ENCODE measurements at regions not wholly inside any gene's neighbourhood (a gene's known extent, or its start where the extent isn't known, plus 50 kb on each side); places are given as distances from the start of the nearest gene placed in this dataset.

DNA sequence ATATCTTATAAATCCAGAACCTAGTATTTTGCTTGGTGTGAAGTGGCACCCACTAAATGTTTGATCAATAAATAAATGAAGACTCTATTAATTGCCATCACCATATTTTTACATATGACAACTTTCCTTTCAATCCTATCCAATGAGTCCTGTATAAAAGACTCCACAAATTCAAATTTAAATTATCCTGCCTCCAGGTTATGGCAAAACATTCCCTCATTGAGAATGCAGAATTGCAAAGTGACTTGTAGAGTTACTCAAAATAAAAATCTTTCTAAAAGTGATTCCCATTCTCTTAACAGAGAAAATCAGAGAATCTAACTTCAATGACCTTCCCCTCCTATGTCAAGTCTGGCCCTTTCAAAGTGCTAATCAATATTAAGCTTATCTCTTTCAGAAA lies 236.8 kb downstream of the GRB14 start:
- no peaks in the 10 kb centered on the region for H3K27me3 ChIP-seq (replicated peaks in 1 of 7)
- TF ChIP-seq POLR2A (IDR thresholded peaks at IDR 0.05) (no peak), POLR2AphosphoS5 (IDR thresholded peaks at IDR 0.05) (no peak)
- TF ChIP-seq, protein P1, sequence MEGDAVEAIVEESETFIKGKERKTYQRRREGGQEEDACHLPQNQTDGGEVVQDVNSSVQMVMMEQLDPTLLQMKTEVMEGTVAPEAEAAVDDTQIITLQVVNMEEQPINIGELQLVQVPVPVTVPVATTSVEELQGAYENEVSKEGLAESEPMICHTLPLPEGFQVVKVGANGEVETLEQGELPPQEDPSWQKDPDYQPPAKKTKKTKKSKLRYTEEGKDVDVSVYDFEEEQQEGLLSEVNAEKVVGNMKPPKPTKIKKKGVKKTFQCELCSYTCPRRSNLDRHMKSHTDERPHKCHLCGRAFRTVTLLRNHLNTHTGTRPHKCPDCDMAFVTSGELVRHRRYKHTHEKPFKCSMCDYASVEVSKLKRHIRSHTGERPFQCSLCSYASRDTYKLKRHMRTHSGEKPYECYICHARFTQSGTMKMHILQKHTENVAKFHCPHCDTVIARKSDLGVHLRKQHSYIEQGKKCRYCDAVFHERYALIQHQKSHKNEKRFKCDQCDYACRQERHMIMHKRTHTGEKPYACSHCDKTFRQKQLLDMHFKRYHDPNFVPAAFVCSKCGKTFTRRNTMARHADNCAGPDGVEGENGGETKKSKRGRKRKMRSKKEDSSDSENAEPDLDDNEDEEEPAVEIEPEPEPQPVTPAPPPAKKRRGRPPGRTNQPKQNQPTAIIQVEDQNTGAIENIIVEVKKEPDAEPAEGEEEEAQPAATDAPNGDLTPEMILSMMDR (IDR thresholded peaks at IDR 0.05 in 8 of 11, conservative IDR thresholded peaks at IDR 0.05 in 3 of 11): no peak
- no peak overlapping the region for H3K4me3 ChIP-seq
- no peaks in the 10 kb centered on the region for H3K36me3 ChIP-seq
- DNase-seq: no peak
- H3K4me1 ChIP-seq: no peaks in the 10 kb centered on the region
- intact Hi-C loops (cut with DNase I; ENCODE audit: low total_unique reads): no loop called here
- H3K27ac ChIP-seq: no peak overlapping the region
- no peaks in the 10 kb centered on the region for H3K9me3 ChIP-seq

DNA sequence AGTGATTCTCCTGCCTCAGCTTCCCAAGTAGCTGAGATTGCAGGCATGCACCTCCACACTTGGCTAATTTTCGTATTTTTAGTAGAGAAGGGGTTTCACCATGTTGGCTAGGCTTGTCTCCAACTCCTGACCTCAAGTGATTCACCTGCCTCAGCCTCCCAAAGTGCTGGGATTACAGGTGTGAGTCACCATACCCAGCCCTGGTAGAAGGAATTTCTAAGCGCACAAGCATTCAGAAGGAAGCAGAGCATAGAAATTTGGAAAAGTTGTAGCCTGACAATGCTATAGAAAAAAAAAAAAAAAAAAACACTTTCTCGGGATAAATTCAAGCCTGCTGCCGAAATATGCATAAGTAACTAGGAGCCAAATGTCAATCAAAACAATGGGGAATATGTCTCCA lies 249.4 kb downstream of the GRB14 start:
- H3K4me3 ChIP-seq: no peak overlapping the region
- H3K4me1 ChIP-seq: no peaks in the 10 kb centered on the region
- no peak for DNase-seq
- TF ChIP-seq, protein P1 (IDR thresholded peaks at IDR 0.05 in 8 of 11, conservative IDR thresholded peaks at IDR 0.05 in 3 of 11): no peak
- TF ChIP-seq POLR2AphosphoS5 (IDR thresholded peaks at IDR 0.05) (no peak), POLR2A (IDR thresholded peaks at IDR 0.05) (no peak)
- WGBS, 5 donors: 74 to 88% (median 77%) methylated on average over 4 of the region's 4 CpGs
- H3K36me3 ChIP-seq: no peaks in the 10 kb centered on the region
- peaks cover 0 to 23% (median 11%) of the 10 kb centered on the region in 8 donors for H3K9me3 ChIP-seq
- intact Hi-C loops (cut with DNase I; ENCODE audit: low total_unique reads): no loop called here
- no peaks in the 10 kb centered on the region for H3K27me3 ChIP-seq (replicated peaks in 1 of 7)
- no peak overlapping the region for H3K27ac ChIP-seq

DNA sequence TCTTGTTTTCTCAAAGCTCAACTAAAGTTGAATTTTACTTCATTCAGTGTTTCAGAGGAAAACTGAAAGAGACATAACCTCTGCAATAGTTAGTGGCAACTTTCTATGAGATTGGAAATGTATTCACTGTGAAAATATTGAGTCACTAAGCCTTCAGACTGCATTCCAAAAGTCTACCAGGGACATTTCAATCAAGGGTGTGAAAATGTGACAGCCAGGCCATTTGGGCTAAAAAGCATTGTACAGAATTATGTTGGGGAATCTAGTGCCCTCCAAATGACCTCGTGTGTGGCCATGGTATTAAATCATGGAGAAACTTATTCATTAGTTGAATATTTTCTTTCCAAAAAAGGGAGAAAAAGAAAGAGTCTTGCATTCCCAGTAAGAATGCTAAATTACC lies 251.9 kb downstream of the GRB14 start:
- WGBS, 5 donors: 44 to 79% (median 52%) methylated on average over 1 of the region's 1 CpG
- Histone ChIP-seq H3K27ac (no peak overlapping the region), H3K4me1 (no peaks in the 10 kb centered on the region), H3K4me3 (no peak overlapping the region), H3K36me3 (no peaks in the 10 kb centered on the region), H3K9me3 (peaks cover 0 to 23% (median 11%) of the 10 kb centered on the region in 8 donors), H3K27me3 (replicated peaks in 1 of 7) (no peaks in the 10 kb centered on the region)
- no peak for DNase-seq
- intact Hi-C loops (cut with DNase I; ENCODE audit: low total_unique reads): no loop called here
- no peak for TF ChIP-seq POLR2AphosphoS5 (IDR thresholded peaks at IDR 0.05)
- TF ChIP-seq, protein P1 (IDR thresholded peaks at IDR 0.05 in 8 of 11, conservative IDR thresholded peaks at IDR 0.05 in 3 of 11): no peak
- no peak for TF ChIP-seq POLR2A (IDR thresholded peaks at IDR 0.05)

DNA sequence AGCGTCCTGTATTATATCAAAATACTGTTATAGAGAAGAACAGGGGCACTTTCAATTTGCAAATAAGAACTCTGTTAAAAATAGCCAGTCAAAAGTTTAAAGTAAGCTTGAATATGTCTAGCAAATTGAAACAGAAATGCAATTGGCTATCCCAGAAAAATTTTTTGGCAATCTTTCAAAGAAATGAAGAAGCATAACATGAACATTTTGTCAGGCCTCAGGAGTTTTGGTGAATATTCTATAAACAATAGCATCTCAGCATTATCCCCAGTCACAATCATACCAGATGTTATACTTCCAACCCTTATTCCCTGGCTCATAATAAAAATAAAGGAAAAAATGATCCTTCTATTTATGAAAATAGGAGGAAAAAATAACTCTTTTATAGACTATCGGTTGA lies 252.4 kb downstream of the GRB14 start:
- no peak overlapping the region for H3K4me3 ChIP-seq
- 78 to 88% (median 79%) methylated on average over 2 of the region's 2 CpGs for WGBS, 5 donors

More for the DNA sequence above, 252.4 kb downstream of the GRB14 start:
- peaks cover 0 to 23% (median 11%) of the 10 kb centered on the region in 8 donors for H3K9me3 ChIP-seq
- intact Hi-C loops (cut with DNase I; ENCODE audit: low total_unique reads): no loop called here
- H3K27ac ChIP-seq: no peak overlapping the region
- H3K27me3 ChIP-seq (replicated peaks in 1 of 7): no peaks in the 10 kb centered on the region
- no peaks in the 10 kb centered on the region for H3K36me3 ChIP-seq
- no peak for DNase-seq
- H3K4me1 ChIP-seq: no peaks in the 10 kb centered on the region
- TF ChIP-seq, protein P1 (IDR thresholded peaks at IDR 0.05 in 8 of 11, conservative IDR thresholded peaks at IDR 0.05 in 3 of 11): no peak
- TF ChIP-seq POLR2AphosphoS5 (IDR thresholded peaks at IDR 0.05): no peak
- no peak for TF ChIP-seq POLR2A (IDR thresholded peaks at IDR 0.05)

Measured in spleen (tissue), 11 donors.